ENCODE measurements at regions not wholly inside any gene's neighbourhood (a gene's known extent, or its start where the extent isn't known, plus 50 kb on each side); places are given as distances from the start of the nearest gene placed in this dataset.

- no peak for DNase-seq
These were observed 69.8 kb downstream of the CD83 start for GRCh38 chr6:14187406-14187805.

DNA sequence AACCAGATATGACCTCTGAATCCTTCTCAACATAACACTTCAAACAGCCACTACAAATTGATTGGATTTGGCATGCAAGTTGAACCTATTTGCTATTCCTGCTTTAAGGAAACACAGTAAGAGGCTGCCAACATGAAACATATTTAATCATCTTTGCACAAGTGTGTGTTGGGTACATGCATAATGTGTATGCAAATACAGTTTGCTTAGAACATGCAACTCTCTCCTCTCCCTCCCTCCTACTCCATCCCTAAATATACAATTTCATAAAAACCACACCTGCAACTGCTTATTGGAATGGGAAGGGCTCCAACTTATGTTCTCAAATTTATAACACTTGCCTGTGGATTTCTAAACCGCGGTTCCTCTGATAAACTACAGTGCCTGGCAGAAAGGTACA is 71.5 kb downstream of the CD83 start:
- DNase-seq: no peak

- no peak for DNase-seq
These were observed 72.8 kb downstream of the CD83 start for GRCh38 chr6:14190191-14190928.

- DNase-seq: no peak
These were observed 73.3 kb downstream of the CD83 start for GRCh38 chr6:14190929-14191224.

- no peak for DNase-seq
These were observed 74.2 kb downstream of the CD83 start for GRCh38 chr6:14191761-14192160.

- no peak for DNase-seq
These were observed 74.7 kb downstream of the CD83 start for GRCh38 chr6:14192216-14192788.

DNA sequence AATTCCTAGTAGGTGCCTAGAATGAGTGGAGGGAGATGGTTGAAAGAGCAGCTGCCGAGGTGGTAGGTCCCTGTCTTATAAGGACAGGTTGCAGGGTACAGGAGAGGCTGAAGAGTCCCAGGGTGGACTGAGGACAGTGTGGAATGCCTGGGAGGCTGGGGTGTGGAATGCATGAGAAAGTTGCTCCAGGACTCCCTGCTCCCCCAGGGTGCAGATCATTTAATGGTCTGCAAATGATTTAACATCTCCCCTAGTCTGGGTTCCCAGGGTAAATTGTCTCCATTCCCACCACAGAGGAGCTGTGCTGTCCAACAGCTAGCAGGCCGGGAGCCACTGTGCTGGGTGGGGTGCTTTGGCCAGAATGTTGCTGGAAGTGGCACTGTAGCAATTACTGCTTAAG is 76.0 kb downstream of the CD83 start:
- no peak for DNase-seq

GRCh38 chr6:14194483-14194882 is 76.9 kb downstream of the CD83 start:
- no peak for DNase-seq

GRCh38 chr6:14194976-14195375 is 77.4 kb downstream of the CD83 start:
- no peak for DNase-seq

DNA sequence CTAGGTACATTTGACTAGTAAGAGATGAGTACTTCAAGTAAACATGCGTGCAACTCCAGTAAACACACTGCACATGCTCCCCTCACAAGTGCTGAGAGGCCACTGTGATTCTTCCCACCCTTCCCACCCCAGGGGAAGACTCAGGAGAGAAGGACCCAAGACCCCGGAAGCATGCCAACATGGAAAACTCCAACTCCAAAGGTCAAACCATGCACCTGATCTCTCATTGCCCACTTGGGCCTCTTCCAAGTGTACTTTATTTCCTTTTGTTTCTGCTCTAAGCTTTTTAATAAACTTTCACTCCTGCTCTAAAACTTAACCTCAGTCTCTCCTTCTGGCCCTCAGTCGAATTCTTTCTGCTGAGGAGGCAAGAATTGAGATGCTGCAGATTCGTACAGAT is 78.5 kb downstream of the CD83 start:
- no peak for DNase-seq

DNA sequence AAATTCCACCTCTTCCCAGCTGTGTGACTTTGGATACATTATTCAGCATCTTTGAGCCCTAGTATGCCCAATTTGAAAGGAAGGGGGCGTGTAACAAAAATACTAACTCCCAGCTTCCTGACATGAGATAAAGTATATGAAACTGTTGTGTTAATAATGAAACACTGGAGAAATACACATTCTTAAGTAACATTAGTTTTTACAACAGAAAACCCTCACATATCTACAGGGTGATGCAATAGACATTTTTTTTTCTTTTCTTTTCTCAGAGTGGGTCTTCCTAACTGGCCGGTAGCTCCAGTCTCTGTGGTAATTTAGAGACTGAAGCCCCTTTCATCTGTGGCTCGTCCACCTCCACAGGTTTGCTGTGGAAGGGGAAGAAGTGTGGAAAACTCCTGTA is 79.5 kb downstream of the CD83 start:
- no peak for DNase-seq

DNA sequence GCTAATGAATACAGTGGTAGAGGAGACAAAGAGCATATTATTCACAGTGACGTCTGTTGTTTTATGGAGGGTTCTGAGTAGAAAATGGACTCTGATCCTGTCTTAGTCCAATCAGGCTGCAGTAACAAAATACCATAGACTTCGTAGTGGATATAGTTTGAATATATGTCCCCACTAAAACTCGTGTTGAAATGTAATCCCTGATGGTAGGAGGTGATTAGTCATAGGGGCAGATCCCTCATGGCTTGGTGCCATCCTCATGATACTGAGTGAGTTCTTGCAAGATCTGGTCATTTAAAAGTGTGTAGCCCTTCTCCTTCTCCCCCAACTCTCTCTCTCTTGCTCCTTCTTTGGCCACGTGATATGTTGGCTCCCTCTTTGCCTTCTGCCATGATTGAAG is 82.5 kb downstream of the CD83 start:
- DNase-seq: no peak

DNA sequence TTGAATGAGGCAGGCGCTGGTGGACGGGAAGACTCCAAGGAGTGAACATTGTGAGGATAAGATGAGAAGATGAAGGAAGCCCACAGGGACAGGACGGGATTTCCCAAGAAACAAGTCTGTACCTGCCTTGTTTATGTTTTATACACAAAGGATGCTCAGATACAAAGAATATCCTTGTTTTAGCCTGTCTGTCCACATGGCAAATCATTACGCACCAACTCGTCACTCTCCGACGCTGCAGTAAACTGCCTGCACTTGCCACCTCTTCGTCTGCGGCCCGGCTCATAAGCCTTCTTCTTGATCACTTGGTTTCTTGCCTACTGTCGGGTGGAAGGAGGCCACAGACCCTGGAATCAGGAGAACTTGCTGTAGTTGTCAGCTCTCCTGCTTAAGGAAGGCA is 85.4 kb downstream of the CD83 start:
- no peak for DNase-seq

- no peak for DNase-seq
These were observed 88.8 kb downstream of the CD83 start for GRCh38 chr6:14206391-14206790.

GRCh38 chr6:14207448-14207847 is 89.9 kb downstream of the CD83 start:
- DNase-seq: peak; percentile 77

DNA sequence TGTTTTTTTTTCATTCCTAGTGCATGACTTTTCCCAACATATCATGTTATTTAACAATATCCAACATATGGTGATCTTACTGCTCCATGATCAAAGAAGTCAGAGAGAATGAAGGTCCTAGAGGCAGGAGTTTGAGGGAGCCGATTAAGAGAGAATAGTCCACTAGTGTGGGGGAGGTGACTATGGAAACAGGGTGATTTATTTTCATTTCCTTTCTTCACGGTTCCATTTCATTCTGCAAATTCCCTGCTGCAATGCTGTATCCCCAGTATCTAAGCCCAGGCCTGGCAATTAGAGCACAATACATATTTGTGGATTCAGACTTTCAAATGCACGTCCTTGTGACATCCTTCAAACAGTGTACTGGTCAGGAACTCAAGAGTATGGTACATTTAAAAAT is 91.4 kb downstream of the CD83 start:
- DNase-seq: peak; percentile 42

DNA sequence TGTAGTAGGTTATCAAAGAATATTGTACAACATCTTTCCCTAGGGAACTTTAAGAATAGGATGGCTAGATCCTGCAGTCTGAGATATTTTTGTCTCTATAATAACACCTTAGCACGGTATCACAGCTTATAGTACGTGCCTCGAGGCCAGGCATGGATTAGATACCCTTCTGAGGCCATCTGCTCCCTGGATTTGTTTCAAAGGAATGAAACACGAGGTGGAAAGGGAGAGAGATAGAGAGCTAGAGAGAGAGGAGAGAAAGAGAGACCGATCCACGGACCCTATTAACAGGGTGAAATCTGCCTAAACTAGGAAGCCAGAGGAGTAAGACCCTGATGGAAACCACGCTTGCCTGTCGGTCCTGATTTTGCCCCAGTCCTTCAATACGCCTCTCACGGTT is 92.5 kb downstream of the CD83 start:
- no peak for DNase-seq

DNA sequence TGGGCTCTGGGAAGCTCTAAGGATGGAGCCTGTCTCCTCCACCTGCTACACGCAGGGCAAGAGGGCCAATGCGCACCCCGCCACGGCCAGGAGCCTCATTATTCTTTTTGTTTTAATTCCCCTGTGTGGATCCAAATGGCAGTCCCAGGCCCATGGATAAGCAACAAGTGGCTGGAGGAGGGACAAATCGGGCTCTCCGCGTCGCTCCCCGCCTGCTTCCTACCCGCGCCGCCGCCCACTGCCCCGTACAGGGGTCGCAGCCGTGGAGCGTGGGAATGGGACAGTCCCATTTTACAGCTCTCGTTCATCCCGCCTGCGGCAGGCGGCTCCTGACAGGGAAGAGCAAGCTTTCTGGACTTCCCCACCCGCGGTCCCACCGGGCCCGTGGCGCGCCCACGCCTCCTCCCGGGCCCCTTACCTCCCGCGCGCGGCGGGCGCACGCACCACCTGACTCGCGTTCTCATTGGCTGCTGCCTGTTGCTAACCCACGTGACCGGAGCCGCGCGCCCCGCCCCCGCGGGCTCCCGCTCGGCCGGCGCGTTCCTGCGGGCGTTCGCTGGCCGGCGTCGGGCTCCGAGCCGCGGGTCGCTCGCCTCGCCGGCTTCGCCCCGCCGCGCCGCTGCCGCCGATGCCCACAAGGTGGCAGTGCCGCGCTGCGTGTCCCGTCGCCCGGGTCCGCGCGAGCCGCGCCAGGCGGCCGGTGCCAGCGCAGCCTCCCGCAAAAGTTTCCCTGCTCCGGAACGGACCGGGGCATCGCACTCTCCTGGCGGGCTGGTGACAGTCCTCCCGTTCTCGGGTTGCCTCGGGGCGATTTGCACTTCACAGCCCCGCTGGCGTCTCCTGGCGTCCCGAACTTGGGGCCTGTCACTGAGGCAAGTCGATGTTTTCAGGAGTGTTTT is 93.3 kb downstream of the CD83 start:
- peak; percentile 92 for DNase-seq

DNA sequence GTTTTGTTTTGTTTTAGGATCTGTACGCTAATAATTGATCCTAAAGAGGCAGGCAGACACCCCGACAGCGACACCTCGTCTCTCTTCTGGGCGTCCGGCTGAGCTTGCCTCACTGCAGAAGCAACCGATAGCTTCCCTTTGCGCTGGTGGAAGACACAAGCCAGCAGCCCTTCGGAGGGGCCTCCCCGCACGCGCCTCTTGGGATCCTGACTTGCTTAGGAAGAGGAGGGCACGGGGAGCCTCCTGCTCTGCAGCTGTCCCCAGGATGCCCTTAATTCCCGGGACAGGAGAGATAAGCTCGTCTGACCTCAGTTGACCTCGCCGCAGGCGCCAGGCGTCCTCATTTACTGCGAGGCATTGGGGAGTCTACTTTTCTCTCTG is 94.0 kb downstream of the CD83 start:
- peak; percentile 45 for DNase-seq

GRCh38 chr6:14212020-14212419 is 94.4 kb downstream of the CD83 start:
- DNase-seq: no peak

GRCh38 chr6:14212632-14213031 is 95.1 kb downstream of the CD83 start:
- DNase-seq: no peak

DNA sequence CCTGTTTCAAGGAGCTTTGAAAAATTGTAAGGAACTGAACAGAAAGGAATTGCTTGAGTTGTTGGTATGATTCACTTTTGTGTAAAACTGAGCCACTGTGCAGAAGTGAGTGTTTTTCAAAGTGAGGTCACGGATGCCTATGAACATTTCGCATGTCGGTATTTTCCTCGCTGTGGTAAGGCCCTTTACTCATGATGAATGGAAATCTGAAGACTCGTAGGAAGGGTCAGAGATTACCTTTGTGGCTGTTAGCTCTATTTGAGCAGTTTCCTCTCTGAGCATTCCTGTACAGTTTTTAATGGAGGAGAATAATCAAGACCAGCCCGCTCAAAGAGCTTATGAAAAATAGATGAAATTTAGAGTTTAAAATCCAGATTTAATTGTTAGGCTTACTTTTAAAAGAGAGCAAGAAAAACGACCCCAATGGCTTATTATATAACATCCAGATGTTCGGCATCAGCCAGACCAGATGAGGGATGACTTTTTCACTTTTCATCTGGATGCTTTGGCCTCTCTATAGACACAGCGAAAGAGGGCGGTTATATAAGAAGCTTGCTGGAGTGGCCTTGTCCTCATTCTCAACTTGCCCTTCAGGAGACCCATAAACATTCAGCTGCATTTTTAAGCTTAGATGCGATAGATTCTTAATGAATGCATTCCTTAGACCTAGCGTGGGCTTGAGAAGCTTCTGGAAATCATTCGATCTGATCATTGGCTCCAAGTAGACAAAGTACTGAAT is 99.5 kb downstream of the CD83 start:
- no peak for DNase-seq
